K562 (cell line): ENCODE measurements at regions not wholly inside any gene's neighbourhood (a gene's known extent, or its start where the extent isn't known, plus 50 kb on each side); places are given as distances from the start of the nearest gene placed in this dataset.
A peak's percentile ranks its signal among the peaks of the same experiment; 100 is the strongest.

ENCODE experiments used
- ARID2 ChIP-seq: fragments of 450-650 bp; IDR thresholded peaks from 2 replicates; pipeline ENCODE4 v1.6.1; 2017; ENCODE audit warnings: antibody characterized with exemption, mild to moderate bottlenecking
- BHLHE40 ChIP-seq: IDR thresholded peaks from 2 replicates; pipeline ENCODE4 v1.6.1; 2011; ENCODE audit warnings: low read length, improper control_type of control experiment
- EZH2 ChIP-seq: IDR thresholded peaks from 2 replicates; pipeline ENCODE4 v1.6.1; 2012; ENCODE audit warnings: low read depth, mild to moderate bottlenecking, inconsistent platforms, low read length, borderline replicate concordance
- FOXJ3 ChIP-seq: sonication (generic); formaldehyde crosslinking; IDR thresholded peaks from 2 replicates; pipeline ENCODE4 v1.4.0; 2020; ENCODE audit warnings: mild to moderate bottlenecking, missing genetic modification reagents
- GTF2A2 ChIP-seq: IDR thresholded peaks from 2 replicates; pipeline ENCODE4 v1.6.1; 2016; ENCODE audit warnings: mild to moderate bottlenecking, missing genetic modification characterization, missing compliant biosample characterization
- GTF2E2 ChIP-seq: fragments of 200-800 bp; sonication (Bioruptor generic); IDR thresholded peaks from 2 replicates; pipeline ENCODE4 v1.6.1; 2016; ENCODE audit warnings: missing genetic modification characterization, missing compliant biosample characterization
- JUND ChIP-seq, 2 experiments: IDR thresholded peaks; 2 replicates in 1 of 2; 3 replicates in 1 of 2; pipeline ENCODE4 v1.6.1; 2011; ENCODE audit warnings: borderline replicate concordance in 2 of 2, low read depth in 2 of 2, low read length in 2 of 2, improper control_type of control experiment in 1 of 2, missing biosample characterization in 1 of 2, missing genetic modification characterization in 1 of 2, missing genetic modification reagents in 1 of 2
- MAFF ChIP-seq: IDR thresholded peaks from 2 replicates; pipeline ENCODE4 v1.6.1; 2012; ENCODE audit warnings: low read length, improper control_type of control experiment
- MCM5 ChIP-seq: fragments of 450-650 bp; IDR thresholded peaks from 2 replicates; pipeline ENCODE4 v1.6.1; 2016; ENCODE audit warnings: low read depth
- MYC ChIP-seq, 2 experiments: fragments of 250-450 bp in 1 of 2; sonication (Bioruptor Pico) in 1 of 2; IDR thresholded peaks; 2 replicates each; pipeline versions ENCODE4 v1.5.1 to v1.6.1; 2012 to 2021; ENCODE audit warnings: low read depth in 2 of 2, borderline replicate concordance in 1 of 2, improper control_type of control experiment in 1 of 2, low read length in 1 of 2, mild to moderate bottlenecking in 1 of 2, moderate library complexity in 1 of 2
- NFATC3 ChIP-seq: fragments of 450-650 bp; IDR thresholded peaks from 2 replicates; pipeline ENCODE4 v1.6.1; 2017; ENCODE audit warnings: mild to moderate bottlenecking
- NR2C1 ChIP-seq, 2 experiments: fragments of 450-650 bp; IDR thresholded peaks; 2 replicates each; pipeline ENCODE4 v1.6.1; 2017; ENCODE audit warnings: mild to moderate bottlenecking in 2 of 2, antibody characterized with exemption in 1 of 2, inconsistent platforms in 1 of 2, missing compliant biosample characterization in 1 of 2, missing genetic modification characterization in 1 of 2
- NR4A1 ChIP-seq, 2 experiments: fragments of 250-450 bp in 1 of 2; fragments of 450-650 bp in 1 of 2; sonication (Bioruptor Pico) in 1 of 2; IDR thresholded peaks; 2 replicates each; pipeline versions ENCODE4 v1.4.0 to v1.6.1; 2016 to 2020; ENCODE audit warnings: mild to moderate bottlenecking in 2 of 2, missing compliant biosample characterization in 1 of 2, missing genetic modification characterization in 1 of 2, moderate library complexity in 1 of 2
- PCBP1 ChIP-seq: fragments of 200-400 bp; formaldehyde crosslinking; IDR thresholded peaks from 2 replicates; pipeline ENCODE4 v1.6.1; 2018; ENCODE audit warnings: mild to moderate bottlenecking, low read depth, low read length; ENCODE audit not compliant: poor library complexity, severe bottlenecking
- RFX7 ChIP-seq: fragments of 250-450 bp; sonication (Bioruptor Pico); IDR thresholded peaks from 2 replicates; pipeline ENCODE4 v1.5.1; 2021; ENCODE audit warnings: mild to moderate bottlenecking
- SMAD4 ChIP-seq: fragments of 250-450 bp; sonication (Bioruptor Pico); conservative IDR thresholded peaks from 2 replicates; pipeline ENCODE4 v1.8.0; 2021; ENCODE audit warnings: inconsistent platforms, mild to moderate bottlenecking, moderate library complexity
- SMC3 ChIP-seq: conservative IDR thresholded peaks from 2 replicates; pipeline ENCODE4 v1.6.1; 2011; ENCODE audit warnings: low read depth, low read length, improper control_type of control experiment; ENCODE audit not compliant: insufficient read depth
- TCF3 ChIP-seq: sonication (generic); formaldehyde crosslinking; IDR thresholded peaks from 2 replicates; pipeline ENCODE4 v1.4.0; 2020; ENCODE audit warnings: mild to moderate bottlenecking, missing genetic modification reagents
- XRCC5 ChIP-seq: fragments of 200-400 bp; formaldehyde crosslinking; IDR thresholded peaks from 2 replicates; pipeline ENCODE4 v1.6.1; 2017; ENCODE audit warnings: low read depth, mild to moderate bottlenecking, low read length
- YY1 ChIP-seq, 3 experiments: IDR thresholded peaks; 2 replicates each; pipeline ENCODE4 v1.6.1; 2011; ENCODE audit warnings: low read length in 2 of 3, mild to moderate bottlenecking in 2 of 3, moderate library complexity in 2 of 3, borderline replicate concordance in 1 of 3, control low read depth in 1 of 3, low read depth in 1 of 3; ENCODE audit not compliant: insufficient read depth in 3 of 3, insufficient replicate concordance in 2 of 3, control insufficient read depth in 1 of 3, insufficient read length in 1 of 3; ENCODE audit errors: extremely low read depth in 1 of 3
- ZKSCAN1 ChIP-seq: fragments of 150-350 bp; IDR thresholded peaks from 2 replicates; pipeline ENCODE4 v1.6.1; 2016; ENCODE audit warnings: low read depth, low read length
- ZNF444 ChIP-seq: fragments of 250-450 bp; sonication (Bioruptor Pico); IDR thresholded peaks from 2 replicates; pipeline ENCODE4 v1.4.0; 2020; ENCODE audit warnings: mild to moderate bottlenecking, moderate library complexity
- ZNF699 ChIP-seq: fragments of 250-450 bp; sonication (Bioruptor Pico); IDR thresholded peaks from 2 replicates; pipeline ENCODE4 v1.8.0; 2021; ENCODE audit warnings: mild to moderate bottlenecking, moderate library complexity; ENCODE audit not compliant: insufficient replicate concordance
- TF ChIP-seq, protein P1 (sequence below): fragments of 450-650 bp; formaldehyde crosslinking; IDR thresholded peaks from 2 replicates; pipeline ENCODE4 v1.4.0; 2020; ENCODE audit warnings: mild to moderate bottlenecking, moderate library complexity
- TF ChIP-seq, protein P2 (sequence below): fragments of 250-450 bp; sonication (Bioruptor Pico); IDR thresholded peaks from 2 replicates; pipeline ENCODE4 v1.8.0; 2022; ENCODE audit warnings: inconsistent platforms

DNA sequence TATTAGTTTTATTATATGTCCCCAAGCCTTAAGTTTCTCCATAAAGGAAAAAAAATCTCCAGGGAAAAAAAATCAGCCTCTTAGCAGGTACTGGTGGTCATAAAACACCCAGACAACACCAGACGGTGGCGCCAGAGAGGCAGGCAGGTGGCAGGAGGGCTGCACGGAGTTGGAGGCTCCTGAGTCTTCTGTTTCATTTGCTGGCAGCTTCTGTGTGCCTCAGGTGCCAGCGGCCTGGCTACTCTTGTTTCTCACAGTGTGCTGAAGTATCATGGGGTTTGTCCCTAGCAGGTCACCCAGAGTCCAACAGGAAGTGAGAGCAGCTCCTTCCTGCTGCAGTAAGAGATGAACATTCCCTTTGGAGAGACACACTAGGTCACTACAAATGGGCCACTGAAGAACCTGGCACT, 123.3 kb upstream of the GADD45A start (continued):
- TF ChIP-seq, protein P1, sequence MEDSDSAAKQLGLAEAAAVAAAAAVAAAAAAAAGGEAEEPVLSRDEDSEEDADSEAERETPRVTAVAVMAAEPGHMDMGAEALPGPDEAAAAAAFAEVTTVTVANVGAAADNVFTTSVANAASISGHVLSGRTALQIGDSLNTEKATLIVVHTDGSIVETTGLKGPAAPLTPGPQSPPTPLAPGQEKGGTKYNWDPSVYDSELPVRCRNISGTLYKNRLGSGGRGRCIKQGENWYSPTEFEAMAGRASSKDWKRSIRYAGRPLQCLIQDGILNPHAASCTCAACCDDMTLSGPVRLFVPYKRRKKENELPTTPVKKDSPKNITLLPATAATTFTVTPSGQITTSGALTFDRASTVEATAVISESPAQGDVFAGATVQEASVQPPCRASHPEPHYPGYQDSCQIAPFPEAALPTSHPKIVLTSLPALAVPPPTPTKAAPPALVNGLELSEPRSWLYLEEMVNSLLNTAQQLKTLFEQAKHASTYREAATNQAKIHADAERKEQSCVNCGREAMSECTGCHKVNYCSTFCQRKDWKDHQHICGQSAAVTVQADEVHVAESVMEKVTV (CRISPR knock-in tag): peak; percentile 81
- peak; percentile 88 for TF ChIP-seq SMC3
- TF ChIP-seq, protein P2, sequence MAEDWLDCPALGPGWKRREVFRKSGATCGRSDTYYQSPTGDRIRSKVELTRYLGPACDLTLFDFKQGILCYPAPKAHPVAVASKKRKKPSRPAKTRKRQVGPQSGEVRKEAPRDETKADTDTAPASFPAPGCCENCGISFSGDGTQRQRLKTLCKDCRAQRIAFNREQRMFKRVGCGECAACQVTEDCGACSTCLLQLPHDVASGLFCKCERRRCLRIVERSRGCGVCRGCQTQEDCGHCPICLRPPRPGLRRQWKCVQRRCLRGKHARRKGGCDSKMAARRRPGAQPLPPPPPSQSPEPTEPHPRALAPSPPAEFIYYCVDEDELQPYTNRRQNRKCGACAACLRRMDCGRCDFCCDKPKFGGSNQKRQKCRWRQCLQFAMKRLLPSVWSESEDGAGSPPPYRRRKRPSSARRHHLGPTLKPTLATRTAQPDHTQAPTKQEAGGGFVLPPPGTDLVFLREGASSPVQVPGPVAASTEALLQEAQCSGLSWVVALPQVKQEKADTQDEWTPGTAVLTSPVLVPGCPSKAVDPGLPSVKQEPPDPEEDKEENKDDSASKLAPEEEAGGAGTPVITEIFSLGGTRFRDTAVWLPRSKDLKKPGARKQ: no peak
- TF ChIP-seq ZNF699: no peak
- no peak for TF ChIP-seq MAFF
- TF ChIP-seq NR4A1 (CRISPR knock-in tag; IDR thresholded peaks at IDR 0.05): 0 out of 2 replicates have a peak, but pooled peaks have one; percentile 36
- no peak for TF ChIP-seq NR4A1 (tag; IDR thresholded peaks at IDR 0.05)
- TF ChIP-seq GTF2E2 (tag): 0 out of 2 replicates have a peak, but pooled peaks have one; percentile 23
- no peak for TF ChIP-seq PCBP1
- 0 out of 2 replicates have a peak, but pooled peaks have one; percentile 42 for TF ChIP-seq XRCC5
- no peak for TF ChIP-seq ZNF444 (CRISPR knock-in tag)
- TF ChIP-seq SMAD4: no peak
- TF ChIP-seq EZH2: no peak
- TF ChIP-seq RFX7 (CRISPR knock-in tag): no peak
- TF ChIP-seq GTF2A2: no peak
- TF ChIP-seq NFATC3: no peak
- TF ChIP-seq JUND (IDR thresholded peaks at IDR 0.05; ENCODE audit: borderline replicate concordance, low read depth, low read length): peak; percentile 50; the same call in 1 of the 2 replicates
- TF ChIP-seq JUND (tag; IDR thresholded peaks at IDR 0.05; ENCODE audit: borderline replicate concordance, low read depth, low read length): peak; percentile 55; the same call in 1 of the 3 replicates
- TF ChIP-seq ZKSCAN1: 0 out of 2 replicates have a peak, but pooled peaks have one; percentile 33
- peak; percentile 30; the same call in 1 of the 2 replicates for TF ChIP-seq BHLHE40
- peak in 1 of 3 experiments; percentile 12 for TF ChIP-seq YY1 (IDR thresholded peaks at IDR 0.05; ENCODE audit: borderline replicate concordance in 1 of 3, control insufficient read depth in 1 of 3, extremely low read depth in 1 of 3, insufficient read depth in 3 of 3, insufficient read length in 1 of 3, insufficient replicate concordance in 2 of 3, low read depth in 1 of 3, low read length in 2 of 3)
- no peak for TF ChIP-seq MCM5
- TF ChIP-seq FOXJ3 (CRISPR knock-in tag): no peak
- peak; percentile 42; the same call in 1 of the 2 replicates for TF ChIP-seq MYC (IDR thresholded peaks at IDR 0.05; ENCODE audit: low read depth, low read length)
- TF ChIP-seq MYC (CRISPR knock-in tag; IDR thresholded peaks at IDR 0.05; ENCODE audit: borderline replicate concordance, low read depth): no peak
- no peak for TF ChIP-seq NR2C1 (IDR thresholded peaks at IDR 0.05)
- TF ChIP-seq NR2C1 (tag; IDR thresholded peaks at IDR 0.05): no peak
- TF ChIP-seq ARID2: peak; percentile 66; the same call in 1 of the 2 replicates
- TF ChIP-seq TCF3 (CRISPR knock-in tag): no peak; the same call in 1 of the 2 replicates
